GM18505 (cell line): ENCODE measurements at regions not wholly inside any gene's neighbourhood (a gene's known extent, or its start where the extent isn't known, plus 50 kb on each side); places are given as distances from the start of the nearest gene placed in this dataset.

ENCODE experiments used
- ATAC-seq: cut with Tn5 transposase; IDR thresholded peaks from one replicate; pipeline ENCODE4 v1.9.1; 2021; ENCODE audit not compliant: unreplicated experiment
- POLR2A ChIP-seq: IDR thresholded peaks from 4 replicates; pipeline ENCODE4 v1.6.1; 2011; ENCODE audit warnings: borderline replicate concordance; ENCODE audit not compliant: insufficient read depth, insufficient read length; ENCODE audit errors: extremely low read depth

- ATAC-seq: no peak
- no peak for TF ChIP-seq POLR2A
These were observed 82.4 kb downstream of the FAT3 start for GRCh38 chr11:92306966-92307510.

GRCh38 chr11:92308366-92308765 lies 83.7 kb downstream of the FAT3 start:
- no peak for ATAC-seq

GRCh38 chr11:92311616-92312449 lies 87.2 kb downstream of the FAT3 start:
- TF ChIP-seq POLR2A: no peak
- no peak for ATAC-seq

More at GRCh38 chr11:92308366-92308765, 83.7 kb downstream of the FAT3 start:
- TF ChIP-seq POLR2A: no peak

DNA sequence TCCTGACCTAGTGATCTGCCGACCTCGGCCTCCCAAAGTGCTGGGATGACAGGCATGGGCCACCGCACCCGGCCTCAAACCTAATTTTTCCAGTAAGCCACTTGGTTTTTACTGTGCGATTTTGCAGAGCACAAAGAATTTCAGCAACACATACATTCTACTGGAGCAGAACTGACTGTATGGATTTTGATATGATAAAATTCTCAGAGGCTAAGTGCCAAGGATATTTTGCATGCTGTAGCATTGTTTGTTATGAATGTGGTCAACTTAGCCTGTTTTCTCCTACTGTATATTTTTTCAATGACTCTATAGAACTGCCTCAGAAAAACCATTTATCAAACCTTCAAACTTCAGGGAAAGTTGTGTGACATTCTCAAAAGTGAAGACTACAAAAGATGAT lies 89.2 kb downstream of the FAT3 start:
- ATAC-seq: no peak

GRCh38 chr11:92314499-92314898 lies 89.9 kb downstream of the FAT3 start:
- no peak for ATAC-seq
- no peak for TF ChIP-seq POLR2A

More for the DNA sequence above, 89.2 kb downstream of the FAT3 start:
- no peak for TF ChIP-seq POLR2A

DNA sequence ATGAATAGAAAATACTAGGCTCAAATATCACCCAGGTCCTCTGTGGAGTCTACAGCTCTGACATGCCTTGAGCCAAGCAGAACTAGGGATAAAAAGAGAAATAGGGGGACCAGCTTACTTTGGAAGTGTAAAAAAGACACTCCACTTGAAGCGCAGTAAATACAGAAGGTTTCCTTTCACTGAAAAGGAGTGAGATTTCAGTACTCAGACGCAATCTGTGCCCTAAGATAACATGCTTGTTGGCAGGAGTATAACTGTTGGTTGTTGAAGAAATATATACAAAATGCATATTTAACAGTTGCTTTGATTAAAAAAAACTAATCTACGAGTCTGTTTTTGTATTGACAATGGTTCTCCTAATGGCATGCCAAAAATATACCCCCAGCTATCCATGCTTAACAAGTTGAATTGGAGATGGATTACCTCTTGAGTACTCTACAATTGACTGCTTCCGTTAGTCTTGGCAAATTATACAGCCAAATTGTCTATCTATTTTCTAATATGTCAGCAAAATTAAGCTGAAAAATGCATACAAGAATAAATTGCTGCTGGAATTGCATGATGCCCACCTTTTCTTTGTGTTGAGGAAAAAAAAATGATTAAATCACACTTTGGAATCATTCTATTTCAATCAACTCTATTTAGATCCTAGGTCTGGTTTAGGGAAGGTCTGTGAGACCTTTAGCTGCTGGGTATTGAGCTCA lies 91.6 kb downstream of the FAT3 start:
- TF ChIP-seq POLR2A: no peak

DNA sequence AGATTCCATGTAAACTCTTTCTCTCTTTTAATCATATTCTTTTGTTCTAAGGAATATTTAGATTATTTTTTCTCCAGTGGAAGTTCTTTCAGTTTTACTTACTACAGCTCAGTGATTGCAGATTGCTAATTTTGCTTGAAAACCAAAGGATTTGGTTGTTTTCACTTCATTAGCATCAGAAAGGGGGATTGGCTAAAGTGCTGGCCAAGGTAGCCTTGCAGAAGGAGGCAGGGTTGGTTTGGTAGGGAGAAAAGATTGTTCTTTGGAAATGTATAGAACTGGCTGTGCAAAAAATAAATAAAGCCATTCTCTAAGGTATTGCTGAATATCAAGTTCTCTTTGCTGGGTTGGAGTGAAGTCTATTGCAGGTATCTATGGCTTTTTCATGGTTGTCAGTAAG lies 92.6 kb downstream of the FAT3 start:
- no peak for ATAC-seq
- no peak for TF ChIP-seq POLR2A

More for the DNA sequence above, 91.6 kb downstream of the FAT3 start:
- ATAC-seq: no peak

DNA sequence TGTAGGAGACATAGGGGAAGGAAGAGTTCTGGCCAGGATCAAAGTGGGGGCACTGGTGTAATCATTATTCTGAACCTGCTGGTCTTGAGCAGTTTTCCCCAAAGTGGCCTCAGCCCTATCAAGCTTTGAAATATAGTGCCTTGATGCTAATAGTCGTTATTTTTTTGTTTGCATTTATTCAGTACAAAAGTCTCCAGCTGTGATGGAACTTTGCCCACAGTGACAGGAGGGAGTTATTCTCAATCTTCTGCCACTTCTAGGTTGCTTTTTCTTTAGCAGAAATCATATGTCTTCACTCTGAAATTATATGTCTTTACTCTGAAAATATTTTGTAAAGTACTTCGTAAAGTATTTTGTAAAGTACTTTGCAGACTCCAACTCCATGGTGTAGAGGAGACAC lies 93.1 kb downstream of the FAT3 start:
- ATAC-seq: no peak

GRCh38 chr11:92322225-92322624 lies 97.6 kb downstream of the FAT3 start:
- TF ChIP-seq POLR2A: no peak
- no peak for ATAC-seq

More for the DNA sequence above, 93.1 kb downstream of the FAT3 start:
- no peak for TF ChIP-seq POLR2A

DNA sequence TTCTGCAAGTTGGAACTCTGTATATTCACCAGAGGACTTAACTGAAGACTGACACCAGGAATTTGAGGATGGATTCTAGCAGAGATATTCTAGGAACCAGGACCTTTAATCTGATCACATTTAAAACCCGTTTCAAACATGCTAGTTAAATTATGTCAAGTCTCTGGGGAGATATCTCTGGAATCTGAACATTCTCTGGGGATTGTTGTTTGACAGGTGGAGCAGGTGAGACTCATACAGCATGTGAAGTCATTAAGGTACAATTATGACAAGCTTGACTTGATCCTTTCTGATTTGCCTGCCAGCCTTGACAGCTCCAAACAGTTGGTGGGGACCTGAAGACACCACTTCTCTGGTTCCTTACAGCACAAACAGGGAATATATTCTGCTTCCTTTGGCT lies 100.3 kb downstream of the FAT3 start:
- TF ChIP-seq POLR2A: no peak
- ATAC-seq: no peak

DNA sequence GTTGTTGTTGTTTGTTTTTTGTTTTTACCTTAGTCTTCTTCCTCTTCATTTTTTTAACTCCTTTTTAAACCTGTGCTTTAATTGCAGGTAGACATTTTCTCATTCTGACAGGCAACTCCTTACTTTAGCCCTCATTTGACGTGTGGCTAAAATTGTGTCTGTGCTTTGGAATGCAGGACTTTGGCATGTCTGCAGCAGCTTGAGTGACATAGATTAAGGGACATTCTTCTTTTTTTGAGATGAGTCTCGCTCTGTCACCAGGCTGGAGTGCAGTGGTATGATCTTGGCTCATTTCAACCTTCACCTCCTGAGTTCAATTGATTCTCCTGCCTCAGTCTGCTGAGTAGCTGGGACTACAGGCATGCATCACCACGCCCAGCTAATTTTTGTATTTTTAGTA lies 100.8 kb downstream of the FAT3 start:
- no peak for ATAC-seq
- no peak for TF ChIP-seq POLR2A

DNA sequence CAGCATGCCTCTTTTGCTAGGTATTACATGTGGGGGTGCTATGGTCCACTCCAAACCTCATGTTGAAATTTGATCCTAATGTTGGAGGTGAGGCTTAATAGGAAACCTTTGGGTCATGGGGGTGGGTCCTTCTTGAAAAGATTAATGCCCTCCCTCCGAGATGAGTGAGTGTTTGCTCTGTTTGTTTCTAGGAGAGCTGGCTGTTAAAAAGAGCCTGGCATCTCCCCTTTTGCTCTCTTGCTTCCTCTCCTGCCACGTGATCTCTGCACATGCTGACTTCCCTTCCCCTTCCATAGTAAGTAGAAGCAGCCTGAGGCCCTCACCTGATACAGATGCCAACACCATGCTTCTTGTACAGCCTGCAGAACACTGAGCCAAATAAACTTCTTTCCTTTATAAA lies 104.5 kb downstream of the FAT3 start:
- no peak for TF ChIP-seq POLR2A
- no peak for ATAC-seq

GRCh38 chr11:92329646-92330045 lies 105.0 kb downstream of the FAT3 start:
- TF ChIP-seq POLR2A: no peak
- ATAC-seq: no peak

DNA sequence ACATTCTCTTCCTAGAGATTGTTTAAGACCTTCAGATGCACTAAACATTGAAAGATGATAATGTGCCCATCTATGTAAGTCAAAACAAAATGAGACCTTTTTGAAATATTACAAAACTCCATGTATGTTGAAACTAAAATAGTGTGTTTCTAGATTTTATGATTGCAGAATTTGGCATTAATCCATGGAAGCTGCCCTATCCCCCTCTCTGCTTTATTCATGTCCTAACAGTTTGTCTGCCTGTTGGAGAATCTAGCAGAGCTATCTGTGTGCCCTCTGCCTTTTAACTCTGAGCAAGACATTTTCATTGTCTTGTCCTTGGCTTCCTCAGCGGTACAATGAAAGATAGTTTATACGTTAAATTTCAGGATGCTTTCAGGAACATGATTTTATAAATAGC lies 105.5 kb downstream of the FAT3 start:
- ATAC-seq: no peak
- TF ChIP-seq POLR2A: no peak
